ENCODE measurements at regions not wholly inside any gene's neighbourhood (a gene's known extent, or its start where the extent isn't known, plus 50 kb on each side); places are given as distances from the start of the nearest gene placed in this dataset.
"Not testable (repeated sequence)": the region's sequence is repeated elsewhere in the genome, so short reads cannot be mapped to it uniquely, and the experiment has no call there.

DNA sequence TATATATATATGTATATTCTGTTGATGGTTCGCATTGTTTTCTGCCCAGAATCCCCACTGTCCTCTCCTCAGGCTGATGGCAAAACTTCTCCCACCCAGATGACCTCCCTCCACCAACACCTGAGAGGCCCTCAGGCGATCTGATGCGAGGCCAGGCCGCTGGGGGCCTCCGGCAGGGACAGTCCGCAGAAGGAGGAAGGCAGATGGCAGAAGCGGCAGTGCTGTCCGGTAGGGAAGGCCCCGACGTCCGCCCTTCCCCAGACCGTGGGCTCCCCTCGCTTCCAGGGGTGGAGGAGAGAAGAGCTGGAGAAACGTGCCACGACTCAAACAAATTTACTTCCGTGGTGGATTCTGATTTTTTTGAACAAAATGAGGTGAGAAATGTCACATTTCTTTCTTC, 178.3 kb upstream of the RGS6 start:
- no peak for DNase-seq (ENCODE audit: low read depth in 2 of 2, low spot score in 1 of 2)

DNA sequence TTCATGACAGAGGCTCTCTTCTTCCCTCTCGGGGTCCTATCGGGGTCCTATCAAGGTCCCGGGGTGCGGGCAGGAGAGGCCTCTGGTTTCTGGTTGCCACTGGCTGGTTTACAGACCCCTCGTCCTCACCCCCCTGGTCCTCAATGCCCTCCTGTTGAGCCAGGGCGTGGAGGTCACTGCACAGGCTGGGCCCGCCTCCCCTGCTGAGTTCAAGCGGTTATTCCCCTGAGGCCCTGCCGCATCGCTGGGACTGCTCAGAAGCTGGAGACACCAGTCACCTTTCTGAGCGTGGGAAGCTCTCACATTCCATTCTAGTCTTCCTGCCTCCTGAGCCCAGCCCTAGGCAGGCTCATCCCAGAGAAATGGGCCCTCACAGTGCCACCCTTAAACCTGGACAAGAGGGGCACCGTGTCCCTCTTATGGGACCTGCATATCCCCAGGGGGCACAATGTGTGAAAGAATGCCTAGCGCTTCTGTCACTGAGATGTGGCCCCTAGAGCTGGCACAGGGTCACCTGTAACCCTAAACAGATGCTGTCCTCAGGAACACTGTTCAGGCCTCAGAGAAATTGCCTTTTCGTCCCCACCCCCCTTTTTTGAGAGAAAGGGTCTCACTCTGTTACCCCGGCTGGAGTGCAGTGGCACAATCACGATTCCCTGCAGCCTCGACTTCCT, 177.7 kb upstream of the RGS6 start:
- DNase-seq (ENCODE audit: low read depth in 2 of 2, low spot score in 1 of 2): no peak

DNA sequence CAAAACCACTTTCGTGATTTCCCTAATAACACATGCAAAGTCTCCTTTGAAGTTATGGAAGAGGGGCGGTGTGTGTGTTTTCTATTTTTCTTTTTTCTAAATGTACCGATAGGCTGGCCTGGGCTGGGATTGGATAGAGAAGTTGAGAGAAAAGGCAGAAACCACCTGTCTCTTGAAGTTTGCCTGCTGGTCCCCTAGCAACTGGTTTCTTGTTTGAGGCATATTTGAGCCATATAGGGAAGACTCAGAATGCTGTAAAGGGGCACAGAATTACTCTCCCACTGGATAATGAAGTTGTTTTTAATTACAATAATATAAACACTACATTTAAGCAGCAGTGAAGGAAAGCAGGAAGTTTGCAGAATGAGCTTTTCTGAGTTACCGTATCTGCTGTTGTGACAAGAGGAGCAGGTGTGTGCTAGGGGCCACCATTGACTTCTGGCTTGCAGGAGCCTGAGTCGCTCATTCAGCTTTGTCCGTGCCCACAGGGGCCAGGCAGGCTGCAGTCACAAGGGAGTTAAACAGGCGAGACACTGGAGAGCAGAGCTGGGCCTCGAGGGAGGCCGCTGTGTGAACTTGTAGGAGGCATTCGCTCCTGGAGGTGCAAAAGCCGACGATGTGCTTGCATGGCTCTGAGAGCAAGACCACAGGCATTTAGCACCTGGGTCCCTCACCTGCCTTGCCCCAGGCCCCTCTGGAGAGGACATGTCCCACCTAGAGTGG, 173.8 kb upstream of the RGS6 start:
- no peak for DNase-seq (ENCODE audit: low read depth in 2 of 2, low spot score in 1 of 2)

DNA sequence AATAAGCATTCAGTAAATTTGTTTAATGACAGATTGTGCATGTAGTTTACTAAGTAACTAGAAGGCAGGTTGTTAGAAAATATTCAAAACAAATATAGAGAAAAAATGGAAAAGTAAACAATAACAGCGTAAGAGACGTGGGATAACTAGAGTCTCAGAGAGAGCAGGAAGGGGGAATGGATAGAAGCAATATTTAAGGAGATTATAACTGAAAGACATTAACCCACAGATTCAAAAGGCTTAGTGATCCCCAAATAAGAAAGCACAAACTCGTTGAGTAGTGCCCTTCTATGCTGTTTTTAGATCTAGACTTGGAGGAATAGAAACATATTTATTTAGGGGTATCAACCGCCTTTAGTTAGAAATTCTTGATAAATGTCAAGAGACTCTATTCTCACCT, 169.7 kb upstream of the RGS6 start:
- DNase-seq (ENCODE audit: low read depth in 2 of 2, low spot score in 1 of 2): no peak

DNA sequence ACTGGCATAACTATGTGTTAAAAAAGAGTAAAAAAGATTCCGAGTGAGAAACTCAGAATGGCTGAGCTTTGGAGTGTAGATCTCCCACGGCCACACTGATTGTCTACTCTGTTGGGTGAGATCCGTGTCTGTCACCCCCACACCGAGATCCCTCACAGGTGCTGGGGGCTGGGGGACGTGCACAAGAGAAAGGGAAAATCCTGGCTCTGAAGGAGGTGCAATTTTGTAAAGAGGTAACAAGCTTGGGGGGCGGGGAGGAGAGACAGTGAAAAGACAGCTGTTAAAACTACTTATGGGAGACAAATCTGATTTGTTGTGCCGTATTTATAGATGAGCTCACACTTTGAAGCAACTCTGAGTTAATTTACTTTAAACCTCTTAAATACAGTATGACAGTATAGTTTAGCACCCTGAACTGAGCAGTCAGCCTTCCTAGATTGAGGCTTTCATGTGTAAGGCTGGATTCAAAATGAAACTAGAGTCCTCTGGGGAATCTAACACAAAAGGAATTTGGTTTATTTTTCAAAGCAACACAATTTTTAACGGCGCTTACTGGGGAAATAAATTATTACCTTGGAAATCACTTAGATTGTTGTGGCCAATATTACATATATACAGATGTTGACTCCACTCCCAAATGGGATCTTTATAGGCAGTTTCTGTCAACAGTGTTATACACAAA, 167.4 kb upstream of the RGS6 start:
- DNase-seq (ENCODE audit: low read depth in 2 of 2, low spot score in 1 of 2): no peak

DNA sequence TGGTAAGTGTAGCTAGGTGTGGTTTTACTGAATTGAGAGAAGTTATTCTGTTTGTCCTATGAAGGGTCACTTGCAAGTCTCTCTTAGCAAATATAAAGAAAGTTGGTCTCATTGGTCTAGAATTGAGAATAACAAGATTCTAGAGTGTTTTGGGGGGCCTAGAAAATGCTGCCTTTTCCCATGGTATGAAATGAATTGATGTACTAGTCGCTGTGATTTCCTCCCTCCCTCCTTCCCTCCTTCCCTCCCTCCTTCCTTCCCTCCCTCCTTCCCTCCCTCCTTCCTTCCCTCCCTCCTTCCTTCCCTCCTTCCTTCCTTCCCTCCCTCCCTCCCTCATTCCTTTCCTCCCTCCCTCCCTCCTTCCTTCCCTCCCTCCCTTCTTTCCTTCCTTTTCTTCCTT, 166.7 kb upstream of the RGS6 start:
- DNase-seq (ENCODE audit: low read depth in 2 of 2, low spot score in 1 of 2): no peak

DNA sequence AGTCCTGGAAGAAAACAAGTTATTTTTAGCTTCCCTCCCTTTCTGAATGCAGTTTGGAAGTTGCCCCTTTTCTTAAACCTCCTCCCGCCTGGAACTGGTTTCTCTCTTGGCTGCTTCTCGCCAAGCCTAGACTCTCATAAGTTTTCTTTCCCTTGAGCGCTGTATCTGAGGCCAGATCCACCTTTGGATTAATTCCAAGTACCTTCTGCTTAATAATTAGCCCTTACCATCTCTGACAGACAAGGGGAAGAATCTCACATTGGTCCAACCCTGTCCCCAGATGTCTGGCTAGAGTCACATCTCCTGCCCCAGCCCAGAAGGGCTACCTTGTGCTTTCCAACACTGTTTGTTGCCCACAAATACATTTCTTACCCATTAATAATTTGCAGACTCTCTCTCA, 161.8 kb upstream of the RGS6 start:
- DNase-seq (ENCODE audit: low read depth in 2 of 2, low spot score in 1 of 2): no peak

DNA sequence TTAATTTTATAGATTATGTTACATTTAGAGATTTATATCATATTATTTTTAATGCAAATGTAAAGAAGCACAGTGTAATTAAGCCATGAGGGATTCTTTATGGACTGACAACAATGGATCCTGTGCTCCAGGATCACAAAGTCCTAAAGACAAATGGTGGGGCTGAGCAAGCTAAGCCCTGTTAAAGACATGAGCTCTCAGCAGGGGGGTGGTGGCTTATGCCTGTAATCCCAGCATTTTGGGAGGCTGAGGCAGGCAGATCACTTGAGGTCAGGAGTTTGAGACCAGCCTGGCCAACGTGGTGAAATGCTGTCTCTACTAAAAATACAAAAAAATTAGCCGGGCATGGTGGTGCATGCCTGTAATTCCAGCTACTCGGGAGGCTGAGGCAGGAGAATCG, 160.8 kb upstream of the RGS6 start:
- not testable (repeated sequence) for DNase-seq (ENCODE audit: low read depth in 2 of 2, low spot score in 1 of 2)

DNA sequence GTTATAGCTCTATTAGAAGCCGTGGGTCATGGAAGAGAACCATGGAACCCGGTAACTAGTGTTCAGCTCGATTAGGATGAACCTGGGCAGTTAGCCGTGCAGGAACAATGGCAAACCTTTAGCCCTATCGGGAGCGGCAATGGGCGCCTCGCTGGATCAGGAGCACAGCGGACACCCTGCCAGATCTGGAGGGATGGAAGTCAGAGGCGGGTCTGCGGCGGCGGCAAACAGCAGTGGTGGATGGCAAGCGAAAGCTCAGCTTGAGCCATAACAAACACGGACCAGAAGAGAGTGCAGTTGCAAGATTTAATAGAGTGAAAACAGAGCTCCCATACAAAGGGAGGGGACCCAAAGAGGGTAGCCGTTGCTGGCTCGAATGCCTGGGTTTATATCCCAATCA, 160.2 kb upstream of the RGS6 start:
- DNase-seq (ENCODE audit: low read depth in 2 of 2, low spot score in 1 of 2): not testable (repeated sequence)

DNA sequence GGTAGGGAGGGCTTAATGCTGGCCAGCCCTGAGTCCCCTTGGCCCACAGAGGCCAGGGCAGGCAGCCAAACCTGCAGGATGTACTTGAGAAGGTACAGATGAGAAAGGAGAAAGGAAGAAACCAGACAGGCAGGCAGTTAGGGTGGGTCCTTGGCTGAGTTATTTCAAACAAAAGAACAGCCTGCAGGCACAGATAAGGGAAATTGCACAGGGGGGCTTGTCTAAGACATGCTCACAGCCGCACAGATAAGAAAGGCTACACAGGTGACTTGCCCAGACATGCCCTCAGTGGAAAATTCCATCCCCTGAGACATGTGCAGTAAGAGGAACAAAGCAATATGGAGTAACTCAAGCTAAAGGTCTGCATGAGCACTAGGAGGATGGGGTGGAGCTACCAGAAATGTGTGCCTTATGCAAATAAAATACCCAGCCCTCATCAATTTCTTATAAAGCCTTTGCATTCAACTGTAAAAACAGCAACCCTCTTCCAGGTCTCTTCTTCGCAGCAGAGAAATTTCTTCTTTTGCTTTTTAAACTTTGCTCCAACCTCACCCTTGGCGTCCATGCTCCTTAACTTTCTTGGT, 158.2 kb upstream of the RGS6 start:
- DNase-seq (ENCODE audit: low read depth in 2 of 2, low spot score in 1 of 2): no peak

DNA sequence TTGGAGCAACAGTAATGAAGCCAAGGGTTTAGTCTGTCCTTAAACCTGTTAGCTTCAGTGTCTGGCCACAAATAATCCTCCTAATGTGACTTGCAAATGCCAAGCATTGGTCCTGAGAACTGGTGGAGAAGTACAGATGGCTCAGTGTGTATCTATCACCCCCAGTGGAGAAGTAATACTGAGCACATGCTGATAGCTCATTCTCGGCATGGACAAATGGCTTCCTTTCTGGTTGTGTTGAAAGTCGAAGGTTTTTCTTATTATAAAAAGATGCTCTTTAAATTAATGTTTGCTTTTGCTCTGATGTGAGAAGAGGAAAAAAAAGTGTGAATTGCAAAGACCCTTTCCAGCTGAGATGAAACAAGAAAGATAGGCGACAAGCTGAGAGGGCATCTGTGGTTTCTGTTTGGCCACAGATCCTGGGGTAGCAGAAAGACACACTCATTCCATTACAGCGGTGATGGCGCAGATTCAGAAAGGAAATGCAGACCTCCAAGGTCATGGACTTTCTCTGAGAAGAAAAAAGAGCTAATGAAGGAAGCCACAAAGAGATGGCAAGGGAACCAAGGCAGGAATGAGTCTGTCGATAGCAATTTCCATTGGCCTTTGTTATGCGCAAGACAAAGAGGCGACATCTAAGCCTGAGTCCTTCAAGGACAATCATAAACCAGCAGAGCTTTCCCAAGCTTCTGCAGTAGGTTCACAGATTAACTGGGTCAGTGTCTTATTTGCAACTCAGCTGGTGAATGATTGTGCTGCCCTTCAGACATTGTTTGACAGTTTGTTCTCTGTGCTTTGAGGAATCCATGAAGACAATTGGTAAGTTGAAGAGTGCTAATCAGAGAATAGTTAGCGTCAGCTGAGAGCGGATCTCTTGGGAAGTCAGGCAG, 155.5 kb upstream of the RGS6 start:
- no peak for DNase-seq (ENCODE audit: low read depth in 2 of 2, low spot score in 1 of 2)

DNA sequence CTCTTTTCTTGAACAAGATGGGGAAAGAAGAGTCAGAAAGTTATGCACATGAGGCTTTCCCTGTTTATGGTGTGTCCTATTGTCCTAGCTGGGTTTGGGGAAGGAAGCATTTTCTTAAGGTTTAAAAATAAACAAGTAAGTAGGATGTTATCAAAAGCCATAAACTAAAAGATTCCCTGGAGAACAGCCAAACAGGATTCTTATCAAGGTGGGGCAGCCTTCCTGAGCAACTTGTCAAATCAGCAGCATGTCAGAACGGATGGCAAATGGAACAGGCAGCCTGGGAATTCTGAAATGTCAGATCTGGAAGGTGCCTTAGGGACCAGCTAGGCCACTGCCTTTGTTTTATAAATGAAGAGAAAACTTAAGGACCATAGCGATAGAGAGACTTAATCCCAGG, 152.2 kb upstream of the RGS6 start:
- no peak for DNase-seq (ENCODE audit: low read depth in 2 of 2, low spot score in 1 of 2)

DNA sequence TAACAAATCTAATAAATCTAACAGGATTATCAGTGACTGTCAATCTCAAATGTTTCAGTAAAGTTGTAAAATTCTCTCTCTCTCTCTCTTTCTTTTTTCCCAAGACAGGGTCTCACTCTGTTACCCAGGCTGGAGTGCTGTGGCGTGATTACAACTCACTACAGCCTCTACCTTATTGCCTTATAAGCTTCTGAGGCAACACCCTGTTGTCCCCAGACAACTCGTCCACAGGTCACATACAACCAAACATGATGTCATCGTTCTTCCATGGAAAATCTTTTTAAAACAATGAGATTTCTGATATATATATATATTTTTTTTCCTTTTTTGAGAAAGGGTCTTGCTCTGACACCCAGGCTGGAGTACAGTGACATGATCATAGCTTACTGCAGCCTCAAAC, 151.4 kb upstream of the RGS6 start:
- no peak for DNase-seq (ENCODE audit: low read depth in 2 of 2, low spot score in 1 of 2)

DNA sequence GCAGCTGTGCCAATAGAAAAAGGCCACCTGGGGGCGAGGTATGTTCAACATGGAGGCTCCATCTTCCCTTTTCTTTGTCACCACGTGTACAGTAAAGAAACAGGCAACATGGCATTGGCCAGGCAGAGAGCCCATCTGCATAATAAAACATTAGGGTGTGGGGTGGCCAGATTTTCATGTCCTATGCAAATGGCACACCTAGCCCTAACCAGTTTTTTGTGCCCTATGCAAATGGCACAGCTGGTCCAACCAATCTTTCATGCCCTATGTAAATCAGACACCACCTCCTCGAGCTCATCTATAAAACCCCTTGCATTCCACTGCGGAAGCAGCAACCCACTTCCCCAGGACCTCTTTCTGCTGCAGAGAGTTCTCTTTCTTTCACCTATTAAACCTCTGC, 149.1 kb upstream of the RGS6 start:
- DNase-seq (ENCODE audit: low read depth in 2 of 2, low spot score in 1 of 2): no peak

DNA sequence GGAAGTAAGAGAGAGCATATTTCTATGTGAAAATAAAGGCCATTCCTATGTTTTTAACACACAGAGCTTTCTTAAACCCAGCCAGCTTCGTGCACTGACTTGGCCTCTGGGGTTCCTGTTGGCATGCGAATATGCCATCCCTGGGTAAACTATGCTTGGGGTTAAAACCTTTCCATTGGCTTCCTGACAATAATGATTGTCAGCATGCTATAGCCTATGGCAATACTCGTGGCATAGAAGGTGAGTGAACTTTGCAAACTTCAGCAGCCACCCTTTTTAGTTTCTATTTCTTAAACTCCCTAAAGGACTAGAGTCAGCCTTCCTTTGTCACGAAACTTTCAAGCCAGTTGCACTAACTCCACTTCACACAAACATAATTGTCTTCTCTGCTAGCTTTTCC, 148.4 kb upstream of the RGS6 start:
- DNase-seq (ENCODE audit: low read depth in 2 of 2, low spot score in 1 of 2): no peak

DNA sequence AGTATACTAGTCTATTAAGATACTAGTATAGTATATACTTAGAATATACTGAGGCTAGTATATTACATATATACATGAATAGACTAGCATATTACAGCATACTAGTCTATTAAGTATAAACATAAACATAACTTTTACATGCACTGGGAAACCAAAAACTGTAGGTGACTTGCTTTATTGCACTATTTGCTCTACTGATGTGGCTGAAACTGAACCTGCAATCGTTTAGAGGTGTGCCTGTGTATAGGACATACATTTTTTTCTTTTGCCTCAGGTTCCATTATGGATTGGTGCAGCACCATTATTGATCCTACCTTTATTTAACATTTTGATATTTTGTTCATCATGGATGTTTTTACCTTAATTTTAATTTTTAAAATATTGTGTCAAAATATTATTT, 143.2 kb upstream of the RGS6 start:
- no peak for DNase-seq (ENCODE audit: low read depth in 2 of 2, low spot score in 1 of 2)

DNA sequence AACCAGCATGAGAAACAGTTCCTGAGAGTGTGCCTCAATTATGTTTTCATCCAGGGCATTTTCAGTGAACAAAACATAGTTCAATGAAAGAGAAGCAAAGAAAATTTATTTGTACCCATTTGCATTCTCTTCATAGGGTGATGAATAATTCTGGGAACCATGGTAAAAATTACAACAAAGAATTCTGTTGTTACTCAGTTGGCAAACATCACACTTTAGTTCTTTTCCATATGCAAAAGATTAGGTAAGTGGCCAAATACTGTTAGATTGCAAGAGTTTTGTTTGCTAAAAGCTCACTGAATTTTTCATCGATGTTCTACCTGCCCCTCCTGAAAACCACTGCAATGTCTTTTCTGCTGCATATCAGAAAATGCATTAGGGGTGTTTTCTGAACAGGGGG, 132.4 kb upstream of the RGS6 start:
- DNase-seq (ENCODE audit: low read depth in 2 of 2, low spot score in 1 of 2): no peak

DNA sequence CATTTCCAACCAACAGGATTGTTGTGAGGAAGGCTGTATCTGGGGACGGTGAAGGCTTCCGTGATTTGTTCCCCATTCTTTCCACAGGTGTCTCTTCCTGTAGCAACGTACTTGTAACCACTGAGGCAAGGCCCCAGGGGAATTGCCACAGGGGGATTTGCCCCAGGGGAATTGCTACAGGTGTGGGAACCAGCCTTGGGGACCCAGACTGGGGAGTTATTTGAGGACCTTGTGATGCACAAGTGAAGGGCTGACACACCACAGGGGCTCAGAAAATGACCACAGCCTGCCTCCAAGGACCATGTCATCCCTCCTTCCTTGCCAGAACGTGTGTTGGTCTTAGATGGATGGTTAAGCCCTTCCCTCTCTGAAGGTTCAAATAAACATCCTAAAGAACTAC, 131.4 kb upstream of the RGS6 start:
- no peak for DNase-seq (ENCODE audit: low read depth in 2 of 2, low spot score in 1 of 2)

DNA sequence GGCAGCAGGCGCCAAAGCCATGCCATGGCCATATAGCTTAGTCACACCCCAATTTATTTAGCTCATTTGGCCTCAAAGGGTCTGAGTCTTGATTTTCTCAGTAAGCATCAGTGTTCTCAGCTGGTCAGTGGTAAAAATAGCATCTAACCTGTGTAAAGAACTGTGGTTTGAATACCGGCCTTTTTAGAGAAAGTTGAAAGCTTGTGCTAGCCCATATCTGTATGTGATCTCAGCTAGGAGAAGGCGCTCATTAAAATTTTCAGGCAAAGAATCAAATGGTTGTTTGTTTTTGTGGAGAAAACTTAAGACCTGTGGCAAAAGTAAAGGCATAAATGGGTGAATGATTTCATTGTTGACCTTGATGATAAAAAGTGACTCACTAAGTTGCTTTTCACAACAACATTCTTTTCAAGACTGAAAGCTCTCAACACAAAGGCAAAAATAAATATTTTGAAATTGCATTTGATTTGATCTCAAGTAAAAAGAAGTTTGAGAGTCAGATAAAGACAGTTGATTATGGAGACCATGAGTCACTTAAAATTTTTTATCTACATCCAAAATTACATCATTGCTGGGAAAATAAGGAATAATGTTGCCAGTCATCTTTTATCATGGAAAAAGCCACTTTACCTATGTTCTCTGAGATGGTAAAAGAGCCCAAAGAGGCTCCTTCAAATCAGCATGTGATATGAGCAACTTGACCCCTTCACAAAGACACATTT, 128.5 kb upstream of the RGS6 start:
- no peak for DNase-seq (ENCODE audit: low read depth in 2 of 2, low spot score in 1 of 2)

DNA sequence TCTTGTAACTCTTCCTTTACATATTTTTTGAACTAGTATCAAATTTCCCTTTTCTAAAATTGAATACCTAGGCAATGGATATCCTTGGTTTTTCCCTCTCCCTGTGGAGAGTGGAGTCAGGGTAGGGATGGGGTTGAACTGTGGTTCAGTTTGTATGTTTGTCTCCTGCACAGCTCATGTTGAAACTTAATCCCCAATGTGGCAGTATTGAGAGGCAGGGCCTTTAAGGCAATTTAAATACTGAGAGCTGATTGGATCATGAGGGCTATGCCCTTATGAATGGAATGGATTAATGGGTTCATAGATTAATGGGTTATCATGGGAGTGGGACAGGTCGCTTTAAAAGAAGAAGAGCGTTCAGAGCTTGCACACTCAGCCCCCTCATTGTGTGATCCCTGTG, 127.2 kb upstream of the RGS6 start:
- DNase-seq (ENCODE audit: low read depth in 2 of 2, low spot score in 1 of 2): no peak

DNA sequence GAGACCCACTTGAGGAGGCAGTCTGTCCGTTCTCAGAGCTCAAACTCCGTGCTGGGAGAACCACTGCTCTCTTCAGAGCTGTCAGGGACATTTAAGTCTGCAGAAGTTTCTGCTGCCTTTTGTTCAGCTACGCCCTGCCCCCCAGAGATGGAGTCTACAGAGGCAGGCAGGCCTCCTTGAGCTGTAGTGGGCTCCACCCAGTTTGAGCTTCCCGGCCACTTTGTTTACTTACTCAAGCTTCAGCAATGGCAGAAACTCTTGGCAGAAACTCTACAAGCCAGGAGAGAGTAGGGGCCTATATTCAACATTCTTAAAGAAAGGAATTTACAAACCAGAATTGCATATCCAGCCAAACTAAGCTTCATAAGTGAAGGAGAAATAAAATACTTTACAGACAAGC, 125.2 kb upstream of the RGS6 start:
- not testable (repeated sequence) for DNase-seq (ENCODE audit: low read depth in 2 of 2, low spot score in 1 of 2)
